CD4-positive, alpha-beta T cell treated with Interleukin-10 for 1 hour (primary cell): ENCODE measurements at regions not wholly inside any gene's neighbourhood (a gene's known extent, or its start where the extent isn't known, plus 50 kb on each side); places are given as distances from the start of the nearest gene placed in this dataset.

Experiments
- DNase-seq: peaks from one replicate; pipeline ENCODE4 v3.0.0-alpha.2; 2020

- DNase-seq, result no peak
These were observed 87.6 kb upstream of the E2F3 start for GRCh38 chr6:20313960-20314530.

DNA sequence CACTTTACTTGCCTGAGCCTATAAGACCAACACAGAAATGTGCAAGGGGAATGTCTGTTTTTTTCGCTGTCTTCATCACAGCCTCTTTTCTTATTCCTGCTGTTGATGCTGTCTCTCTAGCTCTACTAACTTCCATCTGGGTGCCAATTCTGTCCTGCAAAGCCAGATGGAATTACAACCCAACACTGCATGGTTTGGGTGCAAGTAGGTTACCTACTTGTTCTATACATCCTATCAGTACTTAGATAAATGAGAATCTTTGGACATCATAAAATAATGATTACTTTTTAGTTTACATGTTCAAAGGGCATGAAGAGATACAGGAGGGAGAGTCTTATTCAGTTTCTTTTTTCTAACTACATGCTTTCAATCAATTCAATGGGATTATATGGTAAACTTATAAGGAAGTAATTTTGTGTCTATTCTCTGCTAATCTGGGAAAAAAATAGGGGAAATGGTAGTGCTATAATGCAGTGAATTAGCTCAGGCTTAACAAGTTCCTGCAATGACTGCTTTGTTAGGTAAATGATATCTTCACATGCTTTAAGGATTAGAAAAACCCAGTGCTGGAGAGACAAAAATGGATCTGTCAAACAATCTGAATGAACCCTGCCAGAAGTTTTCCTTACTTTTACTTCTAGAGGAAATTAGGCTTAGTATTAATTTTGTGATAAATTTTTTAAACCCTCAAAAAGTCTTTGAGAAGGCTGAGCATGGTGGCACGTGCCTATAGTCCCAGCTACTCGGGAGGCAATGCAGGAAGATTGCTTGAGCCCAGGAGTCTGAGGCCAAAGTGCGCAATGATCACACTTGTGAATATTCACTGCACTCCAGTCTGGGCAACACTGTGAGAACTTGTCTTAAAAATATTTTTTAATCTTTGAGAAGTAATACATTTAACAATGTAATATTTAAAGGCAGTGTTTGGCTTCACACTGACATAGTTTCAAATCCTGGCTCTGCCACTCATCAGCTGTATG is 86.5 kb upstream of the E2F3 start:
- DNase-seq, result no peak

DNA sequence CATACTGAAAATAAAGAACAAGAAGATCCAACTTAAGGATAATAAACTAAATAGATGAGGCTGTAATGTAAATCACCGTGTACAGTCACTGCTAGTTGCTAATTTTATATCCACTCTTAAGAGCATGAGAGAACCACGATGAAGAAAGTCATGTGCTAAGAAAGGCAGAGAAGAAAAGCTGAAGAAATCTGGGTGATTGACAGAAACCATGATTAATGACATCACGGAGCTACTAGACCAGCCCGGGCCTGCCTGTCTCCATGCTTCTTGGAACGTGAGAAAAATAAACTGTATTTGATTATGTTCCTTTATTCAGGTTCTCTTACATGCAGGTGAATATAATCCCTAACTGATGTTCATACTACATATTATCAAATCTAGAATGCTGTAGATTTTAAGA is 84.2 kb upstream of the E2F3 start:
- DNase-seq, result no peak

DNA sequence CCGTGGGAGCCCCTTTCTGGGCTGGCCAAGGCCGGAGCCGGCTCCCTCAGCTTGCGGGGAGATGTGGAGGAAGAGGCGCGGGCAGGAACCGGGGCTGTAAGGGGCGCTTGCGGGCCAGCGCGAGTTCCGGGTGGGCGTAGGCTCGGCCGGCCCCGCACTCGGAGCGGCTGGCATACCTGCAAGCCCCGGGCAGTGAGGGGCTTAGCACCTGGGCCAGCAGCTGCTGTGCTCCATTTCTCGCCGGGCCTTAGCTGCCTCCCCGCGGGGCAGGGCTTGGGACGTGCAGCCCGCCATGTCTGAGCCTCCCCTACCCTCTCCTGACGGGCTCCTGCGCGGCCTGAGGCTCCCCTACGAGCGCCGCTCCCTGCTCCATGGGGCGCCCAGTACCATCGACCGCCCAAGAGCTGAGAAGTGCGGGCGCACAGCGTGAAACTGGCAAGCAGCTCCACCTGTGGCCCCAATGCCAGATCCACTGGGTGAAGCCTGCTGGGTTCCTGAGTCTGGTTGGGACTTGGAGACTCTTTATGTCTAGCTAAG is 82.8 kb upstream of the E2F3 start:
- no peak for DNase-seq

DNA sequence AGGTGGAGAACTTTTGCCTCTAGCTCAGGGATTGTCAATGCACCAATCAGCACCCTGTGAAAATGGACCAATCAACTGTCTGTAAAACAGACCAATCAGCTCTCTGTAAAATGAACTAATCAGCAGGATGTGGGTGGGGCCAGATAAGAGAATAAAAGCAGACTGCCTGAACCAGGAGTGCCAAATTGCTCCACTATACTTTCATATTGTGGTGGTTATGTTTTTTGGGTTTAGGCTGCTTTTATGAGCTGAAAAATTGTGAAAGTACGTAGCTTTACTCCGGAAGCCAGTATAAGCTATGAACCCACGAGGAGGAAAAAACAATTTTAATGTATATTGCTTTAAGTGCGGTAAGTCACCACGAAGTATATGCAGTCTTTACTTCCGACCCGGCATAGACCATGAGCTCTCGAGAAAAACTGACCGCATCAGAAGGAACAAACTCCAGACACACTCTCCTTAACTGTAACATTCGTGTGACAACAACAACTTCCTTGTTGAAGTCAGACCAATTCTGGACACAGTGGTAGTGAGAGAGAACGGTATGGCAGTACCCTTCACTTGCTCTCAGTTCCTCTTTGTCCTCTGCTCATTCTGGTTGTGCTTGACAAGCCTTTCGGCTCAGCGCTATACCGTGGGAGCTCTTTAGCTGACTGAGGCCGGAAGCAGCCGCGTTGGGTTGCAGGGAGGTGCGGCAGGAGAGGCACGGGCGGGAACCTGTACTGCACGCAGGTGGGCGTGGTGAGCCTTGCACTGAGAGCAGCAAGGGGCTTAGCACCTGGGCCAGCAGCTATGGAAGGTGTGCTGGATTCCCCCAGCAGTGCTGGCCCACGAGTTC is 81.9 kb upstream of the E2F3 start:
- DNase-seq, result peak; percentile 86

DNA sequence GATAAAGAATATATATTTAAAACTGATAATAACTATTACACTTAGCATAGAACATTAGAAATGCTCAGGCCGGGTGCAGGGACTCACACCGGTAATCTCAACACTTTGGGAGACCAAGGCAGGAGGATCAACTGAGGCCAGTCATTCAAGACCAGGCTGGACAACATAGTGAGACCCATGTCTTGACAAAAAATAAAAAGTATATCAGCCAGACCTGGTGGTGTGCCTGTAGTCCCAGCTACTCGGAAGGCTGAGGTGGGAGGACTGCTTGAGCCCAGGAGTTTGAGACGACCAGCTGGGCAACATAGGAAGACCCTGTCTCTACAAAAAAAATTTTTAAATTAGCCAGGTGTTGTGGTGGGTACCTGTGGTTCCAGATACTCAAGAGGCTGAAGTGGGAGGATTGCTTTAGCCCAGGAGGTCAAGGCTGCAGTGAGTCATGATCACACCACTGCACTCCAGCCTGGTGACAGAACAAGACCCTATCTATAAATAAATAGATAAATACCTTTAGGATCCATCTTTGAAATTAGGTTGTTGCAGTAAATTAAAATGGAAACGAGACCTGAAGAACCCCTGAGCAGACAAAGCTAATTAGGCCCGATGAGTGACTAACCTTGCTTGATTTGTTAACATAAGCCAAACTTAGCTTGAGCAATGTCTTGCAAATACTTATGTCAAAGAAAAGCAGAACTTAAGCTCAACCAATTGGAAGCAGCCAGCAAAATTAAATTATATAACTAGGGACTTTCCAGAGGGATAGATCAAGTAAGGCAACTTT is 75.8 kb upstream of the E2F3 start:
- no peak for DNase-seq

GRCh38 chr6:20326422-20326728 is 75.3 kb upstream of the E2F3 start:
- no peak for DNase-seq

- DNase-seq, result no peak
These were observed 74.5 kb upstream of the E2F3 start for GRCh38 chr6:20327141-20327540.

DNA sequence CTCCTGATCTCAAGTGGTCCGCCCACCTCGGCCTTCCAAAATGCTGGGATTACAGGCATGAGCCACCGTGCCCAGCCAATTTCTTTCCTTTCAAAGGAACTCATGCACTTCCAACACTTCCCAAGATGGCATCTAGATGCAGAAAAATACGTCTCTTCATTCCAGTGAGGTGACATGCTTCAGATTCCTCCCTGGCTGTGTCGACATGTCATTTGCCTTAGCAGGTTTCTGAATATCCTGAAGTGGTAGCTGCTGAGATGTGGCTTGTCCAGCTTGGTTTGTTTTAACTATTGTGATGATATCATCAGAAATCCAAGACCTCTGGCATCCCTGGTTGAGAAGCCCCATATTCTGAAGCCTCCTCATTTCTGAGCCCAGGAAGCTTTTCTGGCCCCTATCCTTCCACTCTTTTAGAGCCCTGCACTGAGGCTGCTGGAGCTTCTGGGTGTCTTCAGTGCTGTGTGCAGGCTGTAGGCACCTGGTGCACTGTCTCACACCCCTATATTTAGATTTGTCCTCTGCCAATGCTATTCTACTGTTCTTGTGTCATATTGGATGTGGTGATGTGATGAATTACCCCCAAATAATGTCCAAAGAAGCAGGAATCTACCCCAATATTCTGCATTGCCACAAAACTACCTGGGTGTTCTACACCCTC is 73.3 kb upstream of the E2F3 start:
- DNase-seq, result no peak

DNA sequence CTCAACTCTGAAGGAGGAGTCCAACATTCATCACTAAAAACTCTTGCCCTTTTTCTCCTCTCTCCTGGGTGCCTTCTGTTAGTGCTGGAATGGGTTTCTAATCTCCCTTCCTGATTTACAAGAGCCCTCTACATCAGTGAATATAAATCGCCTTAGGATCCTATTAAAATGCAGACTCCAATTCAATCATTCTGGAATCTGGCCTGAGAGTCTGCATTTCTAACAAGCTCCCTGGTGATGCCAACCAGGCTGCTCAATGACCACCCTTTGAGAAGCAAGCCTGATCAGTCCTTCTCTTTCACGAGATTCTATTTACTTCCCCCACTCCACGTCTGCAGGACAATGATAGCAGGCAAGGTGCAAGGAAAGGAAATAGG is 72.8 kb upstream of the E2F3 start:
- DNase-seq, result no peak

DNA sequence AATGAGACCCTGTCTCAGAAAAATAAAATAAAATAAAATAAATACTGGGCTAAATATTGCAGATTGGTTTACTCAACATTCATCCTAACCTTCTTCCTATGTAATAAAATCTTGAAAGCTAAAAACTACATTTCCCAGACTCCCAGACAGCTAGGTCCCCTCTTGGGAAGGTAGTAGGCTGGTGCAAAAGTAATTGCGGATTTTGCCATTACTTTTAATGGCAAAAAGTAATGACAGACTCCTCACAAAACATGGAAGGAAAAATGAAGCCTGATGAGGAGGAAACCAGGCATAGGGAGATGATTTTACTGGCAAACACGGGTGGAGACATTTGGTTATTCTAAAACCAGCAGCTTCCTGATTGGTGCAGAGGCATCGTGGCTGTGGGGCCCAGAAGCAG is 70.6 kb upstream of the E2F3 start:
- DNase-seq, result no peak

DNA sequence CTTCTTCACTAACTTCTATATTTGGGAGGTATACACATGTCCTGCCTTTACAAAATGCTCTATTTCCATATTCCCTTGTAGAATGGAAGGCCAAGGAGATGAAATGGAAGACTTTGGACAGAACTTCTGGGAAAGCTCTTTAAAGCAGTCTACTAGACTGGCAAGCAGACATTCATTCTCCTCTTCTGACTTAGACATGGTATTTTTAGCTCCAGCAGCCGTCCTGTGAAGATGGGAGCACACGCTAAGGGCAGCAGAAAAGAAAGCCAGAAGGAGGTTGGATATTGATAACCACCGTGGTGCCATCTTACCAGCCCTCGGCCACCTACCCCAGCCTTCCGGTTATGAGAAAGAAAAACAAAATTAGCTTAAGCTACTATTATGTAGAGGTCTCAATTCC is 70.1 kb upstream of the E2F3 start:
- no peak for DNase-seq

DNA sequence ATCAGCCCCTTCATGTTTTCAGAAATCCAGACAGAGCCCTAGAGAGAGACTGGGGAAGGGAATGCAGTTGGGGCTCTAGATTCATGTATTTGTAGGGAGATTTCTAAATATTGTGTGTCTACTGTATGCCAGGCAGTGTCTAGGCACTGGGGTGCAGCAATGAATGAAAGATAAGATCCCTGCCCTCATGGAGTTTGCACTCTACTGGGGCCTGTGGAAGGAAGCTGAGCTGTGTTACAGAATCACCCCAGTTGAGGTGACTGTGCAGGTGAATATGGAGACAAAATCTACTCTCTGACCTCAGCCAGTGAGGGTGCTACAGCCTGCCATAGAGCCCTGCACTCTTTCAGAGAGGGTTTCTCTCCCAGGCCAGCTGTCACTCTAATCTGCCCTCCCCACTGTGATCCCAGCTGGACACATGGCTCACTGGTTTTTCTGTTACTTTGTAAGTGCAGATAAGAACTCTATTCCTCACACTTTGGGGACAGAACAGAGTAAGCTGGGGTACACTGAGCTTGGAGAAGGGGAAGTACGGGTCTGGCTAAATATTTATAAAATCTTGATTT is 69.2 kb upstream of the E2F3 start:
- no peak for DNase-seq

GRCh38 chr6:20333721-20334269 is 67.9 kb upstream of the E2F3 start:
- no peak for DNase-seq

- DNase-seq, result no peak
These were observed 67.3 kb upstream of the E2F3 start for GRCh38 chr6:20334334-20334733.

DNA sequence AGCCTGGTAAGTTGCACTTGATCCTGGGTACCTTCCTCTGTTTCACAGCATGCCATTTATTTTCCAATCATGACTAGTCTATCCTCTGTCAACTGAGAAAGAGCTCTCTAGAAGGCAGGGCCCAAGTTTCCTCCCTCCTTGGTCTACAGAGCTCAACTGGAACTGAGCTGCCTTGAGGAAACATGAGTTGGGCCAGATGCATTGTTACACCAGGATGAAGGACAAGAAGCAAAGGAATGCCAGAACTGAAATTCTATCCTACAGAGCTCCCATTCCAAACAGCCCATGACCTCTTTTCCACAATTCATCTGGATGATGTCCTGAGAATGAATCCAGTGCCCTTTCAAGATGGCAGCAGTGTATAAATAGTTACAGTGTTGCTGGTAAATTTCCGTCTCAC is 66.7 kb upstream of the E2F3 start:
- no peak for DNase-seq

DNA sequence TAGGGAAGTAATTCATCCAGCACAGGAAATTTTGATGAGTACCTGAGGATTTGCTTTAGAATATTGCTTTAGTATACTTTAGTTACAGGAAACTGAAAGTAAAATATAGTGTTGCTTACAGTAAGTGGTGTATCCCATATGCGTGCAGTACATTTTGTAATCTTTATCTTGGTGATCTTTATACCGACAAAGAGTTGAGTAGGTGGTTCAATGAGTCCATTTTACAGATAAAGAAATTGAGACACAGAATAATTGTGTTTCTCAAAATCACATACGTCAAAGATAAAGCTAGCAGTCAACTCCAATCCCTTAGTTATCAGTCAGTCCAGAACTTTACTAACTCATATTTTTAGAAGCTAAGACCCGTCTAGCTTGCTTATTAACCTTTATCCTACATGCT is 65.8 kb upstream of the E2F3 start:
- DNase-seq, result peak; percentile 23

GRCh38 chr6:20338156-20338555 is 63.5 kb upstream of the E2F3 start:
- DNase-seq, result no peak

DNA sequence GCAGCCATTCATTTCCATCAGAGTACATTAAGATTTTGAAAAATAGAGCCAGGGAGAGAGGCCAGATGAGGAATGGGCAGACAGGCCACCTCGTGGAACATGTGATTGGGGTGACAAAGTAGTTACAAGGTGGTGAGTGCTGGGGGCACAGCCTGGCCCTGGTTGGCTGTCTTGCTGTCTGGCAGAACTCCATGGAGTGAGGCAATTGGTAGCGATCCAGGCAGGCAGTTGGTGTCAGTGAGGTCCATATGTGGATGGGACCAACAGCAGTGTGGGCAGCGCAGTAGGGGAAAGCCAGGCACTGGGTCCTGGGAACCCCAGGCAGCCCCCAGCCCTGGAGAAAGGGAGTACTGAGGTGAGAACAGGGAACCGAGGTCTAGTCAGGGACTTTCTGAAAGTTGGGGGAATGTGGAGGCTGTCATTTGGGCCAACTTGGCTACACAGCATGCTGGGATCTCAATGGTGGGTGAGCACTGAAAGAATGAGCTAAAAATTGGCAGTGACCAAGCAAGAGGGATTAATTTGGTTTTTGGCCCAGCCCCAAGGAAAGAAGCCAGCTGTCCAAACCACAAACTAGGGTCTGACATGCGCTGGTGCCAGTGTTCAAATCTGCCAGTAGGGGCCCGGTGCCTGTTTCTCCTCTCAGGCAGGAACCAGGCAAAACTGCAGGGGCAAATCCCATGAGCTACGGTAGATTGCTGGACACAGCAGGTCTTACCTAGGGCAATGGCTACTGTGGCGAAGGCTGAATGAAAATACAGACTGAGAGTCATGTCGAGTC is 61.4 kb upstream of the E2F3 start:
- DNase-seq, result no peak

DNA sequence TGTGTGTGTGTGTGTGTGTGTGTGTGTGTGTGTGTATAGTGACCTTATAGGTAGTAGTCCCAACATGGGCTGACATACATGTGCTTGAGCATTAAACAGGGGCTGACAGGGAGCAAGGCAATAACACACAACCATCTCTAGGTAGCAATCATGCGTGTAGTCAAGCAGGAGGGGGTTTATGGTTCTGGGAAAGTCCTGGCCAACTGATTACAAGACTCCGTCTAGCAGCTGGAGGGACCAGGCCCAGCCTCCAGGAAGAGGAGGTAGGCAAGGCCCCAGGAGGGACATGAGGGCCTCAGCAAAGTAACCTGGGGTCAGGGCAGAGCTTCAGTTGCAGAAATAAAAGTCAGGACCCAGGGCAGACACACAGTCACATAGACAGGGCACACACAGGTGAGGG is 60.6 kb upstream of the E2F3 start:
- DNase-seq, result no peak

GRCh38 chr6:20341564-20341963 is 60.1 kb upstream of the E2F3 start:
- no peak for DNase-seq
